ENCODE measurements at regions not wholly inside any gene's neighbourhood (a gene's known extent, or its start where the extent isn't known, plus 50 kb on each side); places are given as distances from the start of the nearest gene placed in this dataset. TPM values are rescaled to one million over a fixed set of nuclear protein-coding genes. Genes with fewer than 3 reads are reported as not detected.

GRCh38 chr6:93474733-93475179, 55.4 kb upstream of the EPHA7 start:
- ATAC-seq (ENCODE audit: low read depth) (no peak), DNase-seq (no peak)
- no peaks in the 10 kb centered on the region for H3K4me1 ChIP-seq (ENCODE audit: control insufficient read depth in 2 of 2, insufficient read depth in 2 of 2, low read length in 2 of 2)
- H3K27ac ChIP-seq (ENCODE audit: low read length in 2 of 2): no peak overlapping the region
- no peak for TF ChIP-seq CTCF (IDR thresholded peaks at IDR 0.05)
- no peak for TF ChIP-seq EZH2 (IDR thresholded peaks at IDR 0.05; ENCODE audit: borderline replicate concordance, insufficient read depth, low read depth, low read length, poor library complexity, severe bottlenecking)
- H3K36me3 ChIP-seq (replicated peaks in 1 of 2; ENCODE audit: control extremely low read depth in 1 of 2, control insufficient read depth in 1 of 2, extremely low read depth in 1 of 2, insufficient read depth in 2 of 2, low read length in 1 of 2): no peaks in the 10 kb centered on the region
- Mint-ChIP-seq H3K9me3 (ENCODE audit: insufficient read depth) (no peaks in the 10 kb centered on the region), H3K4me1 (no peaks in the 10 kb centered on the region), H3K4me3 (no peak overlapping the region), H3K27ac (no peak overlapping the region), H3K27me3 (no peaks in the 10 kb centered on the region)
- no peak overlapping the region for H3K9ac ChIP-seq (ENCODE audit: low read length)
- H3K79me2 ChIP-seq (ENCODE audit: control insufficient read depth, insufficient read depth, low read length): no peaks in the 10 kb centered on the region
- H3K9me3 ChIP-seq (ENCODE audit: control extremely low read depth in 1 of 3, control insufficient read depth in 2 of 3, insufficient read depth in 1 of 3, low read length in 2 of 3): no peaks in the 10 kb centered on the region
- no peak overlapping the region for H3K4me2 ChIP-seq (replicated peaks; ENCODE audit: low read depth, low read length, poor library complexity, severe bottlenecking)
- 97% methylated on average over 3 of the region's 5 CpGs for WGBS (ENCODE audit: insufficient coverage)
- no peaks in the 10 kb centered on the region for H4K20me1 ChIP-seq (ENCODE audit: control insufficient read depth, insufficient read depth, low read length, poor library complexity, severe bottlenecking)
- H3K4me3 ChIP-seq (ENCODE audit: control extremely low read depth in 1 of 5, extremely low read depth in 1 of 5, insufficient read depth in 1 of 5, low read depth in 2 of 5, low read length in 4 of 5): no peak overlapping the region
- intact Hi-C loops (cut with micrococcal nuclease): no loop called here
- no peak overlapping the region for H2AFZ ChIP-seq (ENCODE audit: insufficient read depth, low read depth, low read length, poor library complexity, severe bottlenecking)
- CTCF ChIA-PET: no interaction called here
- no peaks in the 10 kb centered on the region for H3K27me3 ChIP-seq (replicated peaks in 1 of 4; ENCODE audit: control extremely low read depth in 1 of 4, control insufficient read depth in 3 of 4, insufficient read depth in 4 of 4, low read length in 3 of 4)
- POLR2A ChIA-PET: no interaction called here

DNA sequence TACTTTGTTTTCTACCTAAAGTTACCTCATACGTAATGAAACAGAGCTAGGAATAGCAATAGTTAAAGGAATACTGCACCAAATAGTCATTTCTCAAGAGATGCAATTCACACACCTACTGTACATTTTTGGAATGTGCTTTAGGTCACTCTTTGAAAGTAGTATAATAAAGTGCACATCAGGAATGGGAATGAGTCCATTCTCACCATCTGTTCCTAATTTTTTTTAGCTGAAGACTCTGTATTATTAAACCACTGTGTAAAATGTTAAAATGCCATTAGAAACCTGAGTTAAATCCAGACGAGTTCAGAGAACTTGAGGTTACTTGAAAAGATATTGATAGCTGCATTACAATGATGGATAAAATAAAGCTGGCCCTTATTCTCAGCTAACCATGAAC, 51.9 kb upstream of the EPHA7 start:
- no peaks in the 10 kb centered on the region for H4K20me1 ChIP-seq (ENCODE audit: control insufficient read depth, insufficient read depth, low read length, poor library complexity, severe bottlenecking)
- no peaks in the 10 kb centered on the region for H3K9me3 ChIP-seq (ENCODE audit: control extremely low read depth in 1 of 3, control insufficient read depth in 2 of 3, insufficient read depth in 1 of 3, low read length in 2 of 3)
- no peak overlapping the region for H3K4me2 ChIP-seq (replicated peaks; ENCODE audit: low read depth, low read length, poor library complexity, severe bottlenecking)
- intact Hi-C loops (cut with micrococcal nuclease): no loop called here
- no peak overlapping the region for H3K27ac ChIP-seq (ENCODE audit: low read length in 2 of 2)
- CTCF ChIA-PET: no interaction called here
- H3K4me3 Mint-ChIP-seq: no peak overlapping the region
- TF ChIP-seq CTCF (IDR thresholded peaks at IDR 0.05) (no peak), EZH2 (IDR thresholded peaks at IDR 0.05; ENCODE audit: borderline replicate concordance, insufficient read depth, low read depth, low read length, poor library complexity, severe bottlenecking) (no peak)
- H3K4me3 ChIP-seq (ENCODE audit: control extremely low read depth in 1 of 5, extremely low read depth in 1 of 5, insufficient read depth in 1 of 5, low read depth in 2 of 5, low read length in 4 of 5): no peak overlapping the region
- no peaks in the 10 kb centered on the region for H3K79me2 ChIP-seq (ENCODE audit: control insufficient read depth, insufficient read depth, low read length)
- no CpG with 5 or more reads among the region's 2 CpGs for WGBS (ENCODE audit: insufficient coverage)
- POLR2A ChIA-PET: no interaction called here
- no peaks in the 10 kb centered on the region for H3K36me3 ChIP-seq (replicated peaks in 1 of 2; ENCODE audit: control extremely low read depth in 1 of 2, control insufficient read depth in 1 of 2, extremely low read depth in 1 of 2, insufficient read depth in 2 of 2, low read length in 1 of 2)
- no peak overlapping the region for H3K27ac Mint-ChIP-seq
- no peaks in the 10 kb centered on the region for H3K9me3 Mint-ChIP-seq (ENCODE audit: insufficient read depth)
- no peaks in the 10 kb centered on the region for H3K4me1 Mint-ChIP-seq
- no peaks in the 10 kb centered on the region for H3K27me3 ChIP-seq (replicated peaks in 1 of 4; ENCODE audit: control extremely low read depth in 1 of 4, control insufficient read depth in 3 of 4, insufficient read depth in 4 of 4, low read length in 3 of 4)
- no peaks in the 10 kb centered on the region for H3K27me3 Mint-ChIP-seq
- DNase-seq (no peak), ATAC-seq (ENCODE audit: low read depth) (no peak)
- H3K4me1 ChIP-seq (ENCODE audit: control insufficient read depth in 2 of 2, insufficient read depth in 2 of 2, low read length in 2 of 2): no peaks in the 10 kb centered on the region
- H2AFZ ChIP-seq (ENCODE audit: insufficient read depth, low read depth, low read length, poor library complexity, severe bottlenecking): no peak overlapping the region
- H3K9ac ChIP-seq (ENCODE audit: low read length): no peak overlapping the region

Small RNAs in the stretch of these regions (small RNA-seq; reads per million reads assigned to genes)
- gene AL078595.1 (ENCODE audit: insufficient read length, low read depth, low replicate concordance): not detected
- not detected for gene RF00425 (ENCODE audit: insufficient read length, low read depth, low replicate concordance)

All from B cell (primary cell).